ENCODE measurements at regions not wholly inside any gene's neighbourhood (a gene's known extent, or its start where the extent isn't known, plus 50 kb on each side); places are given as distances from the start of the nearest gene placed in this dataset.

- TF ChIP-seq CTCF (conservative IDR thresholded peaks at IDR 0.05; ENCODE audit: low read depth, low read length) (no peak), NFE2L2 (IDR thresholded peaks at IDR 0.05; ENCODE audit: low read depth, low read length) (no peak), POLR2A (IDR thresholded peaks at IDR 0.05; ENCODE audit: low read depth, low read length) (no peak), RCOR1 (IDR thresholded peaks at IDR 0.05; ENCODE audit: insufficient replicate concordance, low read length) (no peak), RFX5 (IDR thresholded peaks at IDR 0.05; ENCODE audit: low read depth, low read length) (no peak), CEBPB (IDR thresholded peaks at IDR 0.05; ENCODE audit: low read depth, low read length) (no peak), CHD1 (IDR thresholded peaks at IDR 0.05; ENCODE audit: low read depth, low read length) (no peak), FOS (IDR thresholded peaks at IDR 0.05; ENCODE audit: low read depth, low read length) (no peak), BHLHE40 (IDR thresholded peaks at IDR 0.05; ENCODE audit: low read depth, low read length) (no peak)
Measured at GRCh38 chr1:114234408-114235124, 80.9 kb upstream of the SYT6 start.

Data from IMR-90 (cell line).